Activated CD8-positive, alpha-beta memory T cell treated with anti-CD3 and anti-CD28 coated beads for 36 hours (primary cell): ENCODE measurements at regions not wholly inside any gene's neighbourhood (a gene's known extent, or its start where the extent isn't known, plus 50 kb on each side); places are given as distances from the start of the nearest gene placed in this dataset.

Experiments
- CTCF ChIA-PET: fragments of 350-600 bp; sonication (Branson Sonifier 250); formaldehyde crosslinking; loops from one replicate; lab custom pipeline; 2021; ENCODE audit warnings: antibody characterized with exemption; lab: Charles Lee
- POLR2A ChIA-PET: fragments of 350-600 bp; sonication (Branson Sonifier 250); formaldehyde crosslinking; loops from one replicate; lab custom pipeline; 2021; ENCODE audit warnings: antibody characterized with exemption; lab: Charles Lee

GRCh38 chr17:34832376-34832775 lies 128.9 kb downstream of the CCT6B start:
- CTCF ChIA-PET: no interaction called here
- POLR2A ChIA-PET: no interaction called here

GRCh38 chr17:34827008-34827407 lies 134.3 kb downstream of the CCT6B start:
- CTCF ChIA-PET: interaction anchor here (0.6 kb wide), 1 partner anchor 18 kb away, joined by 3 read pairs; no protein-coding TSS in a partner anchor

GRCh38 chr17:34826332-34826731 lies 134.9 kb downstream of the CCT6B start:
- POLR2A ChIA-PET: no interaction called here
- CTCF ChIA-PET: interaction anchor here (0.6 kb wide), 1 partner anchor 17 kb away, joined by 3 read pairs; no protein-coding TSS in a partner anchor

More at GRCh38 chr17:34827008-34827407, 134.3 kb downstream of the CCT6B start:
- POLR2A ChIA-PET: no interaction called here

GRCh38 chr17:34825884-34826283 lies 135.4 kb downstream of the CCT6B start:
- CTCF ChIA-PET: no interaction called here
- POLR2A ChIA-PET: no interaction called here

- CTCF ChIA-PET: no interaction called here
Measured at GRCh38 chr17:34825102-34825501, 136.2 kb downstream of the CCT6B start.

GRCh38 chr17:34823023-34823422 lies 138.2 kb downstream of the CCT6B start:
- POLR2A ChIA-PET: no interaction called here

More at GRCh38 chr17:34825102-34825501, 136.2 kb downstream of the CCT6B start:
- POLR2A ChIA-PET: no interaction called here

GRCh38 chr17:34822007-34822739 lies 139.1 kb downstream of the CCT6B start:
- CTCF ChIA-PET: no interaction called here

More at GRCh38 chr17:34823023-34823422, 138.2 kb downstream of the CCT6B start:
- CTCF ChIA-PET: no interaction called here

GRCh38 chr17:34820922-34821321 lies 140.3 kb downstream of the CCT6B start:
- CTCF ChIA-PET: no interaction called here
- POLR2A ChIA-PET: no interaction called here

More at GRCh38 chr17:34822007-34822739, 139.1 kb downstream of the CCT6B start:
- POLR2A ChIA-PET: no interaction called here

GRCh38 chr17:34820248-34820801 lies 140.9 kb downstream of the CCT6B start:
- ChIA-PET POLR2A (no interaction called here), CTCF (no interaction called here)

GRCh38 chr17:34817252-34818035 lies 143.8 kb downstream of the CCT6B start:
- POLR2A ChIA-PET: no interaction called here

GRCh38 chr17:34816848-34817247 lies 144.4 kb downstream of the CCT6B start:
- ChIA-PET POLR2A (no interaction called here), CTCF (no interaction called here)

More at GRCh38 chr17:34817252-34818035, 143.8 kb downstream of the CCT6B start:
- CTCF ChIA-PET: no interaction called here

- ChIA-PET POLR2A (no interaction called here), CTCF (interaction anchor here (0.6 kb wide), 1 partner anchor 1670 kb away, joined by 3 read pairs; no protein-coding TSS in a partner anchor)
Measured at GRCh38 chr17:34813290-34813689, 148.0 kb downstream of the CCT6B start.

- POLR2A ChIA-PET: no interaction called here
- CTCF ChIA-PET: no interaction called here
Measured at GRCh38 chr17:34811561-34811960, 149.7 kb downstream of the CCT6B start.

- ChIA-PET POLR2A (no interaction called here), CTCF (interaction anchor here (0.6 kb wide), 1 partner anchor 319 kb away, joined by 3 read pairs; no protein-coding TSS in a partner anchor)
Measured at GRCh38 chr17:34800661-34801060, 160.6 kb downstream of the CCT6B start.

GRCh38 chr17:34799751-34800150 lies 161.5 kb downstream of the CCT6B start:
- POLR2A ChIA-PET: no interaction called here

GRCh38 chr17:34798581-34798980 lies 162.7 kb downstream of the CCT6B start:
- ChIA-PET CTCF (no interaction called here), POLR2A (no interaction called here)

More at GRCh38 chr17:34799751-34800150, 161.5 kb downstream of the CCT6B start:
- CTCF ChIA-PET: no interaction called here

- CTCF ChIA-PET: no interaction called here
- POLR2A ChIA-PET: no interaction called here
Measured at GRCh38 chr17:34797720-34798119, 163.5 kb downstream of the CCT6B start.

- CTCF ChIA-PET: no interaction called here
- POLR2A ChIA-PET: no interaction called here
Measured at GRCh38 chr17:34793231-34793908, 167.9 kb downstream of the CCT6B start.

GRCh38 chr17:34788696-34789095 lies 172.6 kb downstream of the CCT6B start:
- CTCF ChIA-PET: no interaction called here
- POLR2A ChIA-PET: no interaction called here
